H1 (cell line): ENCODE measurements at regions not wholly inside any gene's neighbourhood (a gene's known extent, or its start where the extent isn't known, plus 50 kb on each side); places are given as distances from the start of the nearest gene placed in this dataset.

Experiments
- CTCF ChIA-PET: fragments of 300-600 bp; sonication (Branson Sonifier 250); formaldehyde crosslinking; loops from one replicate; lab custom pipeline; 2021; ENCODE audit not compliant: partially characterized antibody; lab: Charles Lee
- POLR2A ChIA-PET: fragments of 300-600 bp; sonication (Branson Sonifier 250); formaldehyde crosslinking; loops from one replicate; lab custom pipeline; 2021; ENCODE audit warnings: inconsistent platforms; ENCODE audit not compliant: partially characterized antibody; lab: Charles Lee
- DNase-seq, 2 experiments: peaks; one replicate each; pipeline versions ENCODE4 v3.0.0 to v3.0.0-alpha.2; 2010 to 2022; ENCODE audit warnings: low spot score in 2 of 2, low read depth in 1 of 2, mixed read lengths in 1 of 2
- FAIRE-seq: peaks from 2 replicates; lab custom pipeline; 2011; peaks lifted over from hg19 to GRCh38; lab: Jason Lieb, UNC
- H2AFZ ChIP-seq: 2 replicates; pipeline ENCODE4 v1.8.1; 2012; ENCODE audit warnings: low read length, inconsistent platforms
- H2AK5ac ChIP-seq: 2 replicates; pipeline ENCODE4 v1.6.1; 2013; ENCODE audit warnings: low read depth, low read length
- H2BK120ac ChIP-seq: replicated peaks from 2 replicates; pipeline ENCODE3; 2013; ENCODE audit warnings: low read depth, low read length, inconsistent platforms
- H2BK12ac ChIP-seq: 2 replicates; pipeline ENCODE4 v1.6.1; 2013; ENCODE audit warnings: low read depth, low read length
- H2BK15ac ChIP-seq: 2 replicates; pipeline ENCODE4 v1.6.1; 2013; ENCODE audit warnings: low read length
- H2BK20ac ChIP-seq: 2 replicates; pipeline ENCODE4 v1.6.1; 2013; ENCODE audit warnings: low read length
- H2BK5ac ChIP-seq: 2 replicates; pipeline ENCODE4 v1.6.1; 2013; ENCODE audit warnings: low read depth, low read length
- H3K14ac ChIP-seq: 2 replicates; pipeline ENCODE4 v1.6.1; 2013; ENCODE audit warnings: inconsistent platforms; ENCODE audit not compliant: insufficient read length
- H3K18ac ChIP-seq: 2 replicates; pipeline ENCODE4 v1.6.1; 2013; ENCODE audit warnings: low read length; ENCODE audit errors: extremely low read depth
- H3K23ac ChIP-seq: 2 replicates; pipeline ENCODE4 v1.6.1; 2013; ENCODE audit warnings: inconsistent platforms; ENCODE audit not compliant: insufficient read length
- H3K23me2 ChIP-seq: 2 replicates; pipeline ENCODE4 v1.6.1; 2013; ENCODE audit warnings: low read depth, low read length
- H3K27ac ChIP-seq: 2 replicates; pipeline ENCODE4 v1.6.1; 2011; ENCODE audit warnings: low read depth, low read length, inconsistent platforms
- H3K27me3 ChIP-seq, 4 experiments: replicated peaks in 1 of 4; 1 replicate in 1 of 4; 2 replicates in 3 of 4; pipeline versions ENCODE4 v1.6.1 to v1.8.1; 2011 to 2013; ENCODE audit warnings: low read length in 3 of 4, mild to moderate bottlenecking in 3 of 4, inconsistent platforms in 2 of 4, mixed read lengths in 2 of 4, moderate library complexity in 1 of 4; ENCODE audit not compliant: control insufficient read depth in 3 of 4, insufficient read depth in 3 of 4; ENCODE audit errors: extremely low read depth in 1 of 4
- H3K36me3 ChIP-seq, 4 experiments: 2 replicates each; pipeline versions ENCODE4 v1.6.1 to v1.8.1; 2011 to 2013; ENCODE audit warnings: mild to moderate bottlenecking in 4 of 4, low read length in 3 of 4, moderate library complexity in 2 of 4, control low read depth in 1 of 4, inconsistent platforms in 1 of 4; ENCODE audit not compliant: insufficient read depth in 4 of 4, control insufficient read depth in 2 of 4
- H3K4ac ChIP-seq: replicated peaks from 2 replicates; pipeline ENCODE3; 2013; ENCODE audit warnings: low read length, low read depth, mixed read lengths, inconsistent platforms; ENCODE audit not compliant: insufficient read length
- H3K4me1 ChIP-seq, 4 experiments: replicated peaks in 1 of 4; 1 replicate in 1 of 4; 2 replicates in 3 of 4; pipeline versions ENCODE4 v1.6.1 to v1.8.1; 2011 to 2013; ENCODE audit warnings: low read length in 3 of 4, inconsistent platforms in 2 of 4, mixed read lengths in 1 of 4; ENCODE audit not compliant: insufficient read depth in 4 of 4, control insufficient read depth in 3 of 4
- H3K4me2 ChIP-seq, 2 experiments: 2 replicates each; pipeline versions ENCODE4 v1.6.1 to v1.8.1; 2011 to 2013; ENCODE audit warnings: low read depth in 2 of 2, low read length in 2 of 2, control low read depth in 1 of 2, inconsistent platforms in 1 of 2, mild to moderate bottlenecking in 1 of 2; ENCODE audit not compliant: insufficient read depth in 1 of 2
- H3K4me3 ChIP-seq, 4 experiments: fragments of 200-600, 300-600 bp in 1 of 4; sonication (generic), shearing (Covaris generic), sonication (Bioruptor Twin) in 1 of 4; 2 replicates each; pipeline versions ENCODE4 v1.5.1 to v1.8.1; 2011 to 2016; ENCODE audit warnings: low read length in 4 of 4, low read depth in 3 of 4, control low read depth in 2 of 4, inconsistent platforms in 2 of 4, mild to moderate bottlenecking in 2 of 4, mixed read lengths in 1 of 4, moderate library complexity in 1 of 4; ENCODE audit not compliant: insufficient read depth in 2 of 4; ENCODE audit errors: extremely low read depth in 1 of 4
- H3K56ac ChIP-seq: replicated peaks from 2 replicates; pipeline ENCODE3; 2013; ENCODE audit warnings: low read depth, mild to moderate bottlenecking, mixed read lengths, low read length, inconsistent platforms; ENCODE audit not compliant: insufficient read length
- H3K79me1 ChIP-seq: 2 replicates; pipeline ENCODE4 v1.6.1; 2013; ENCODE audit warnings: low read depth, low read length, control low read depth
- H3K79me2 ChIP-seq, 2 experiments: 2 replicates each; pipeline versions ENCODE4 v1.6.1 to v1.8.1; 2012 to 2013; ENCODE audit warnings: low read length in 2 of 2, mild to moderate bottlenecking in 2 of 2, inconsistent platforms in 1 of 2; ENCODE audit not compliant: insufficient read depth in 2 of 2, control insufficient read depth in 1 of 2
- H3K9ac ChIP-seq, 4 experiments: replicated peaks in 1 of 4; 1 replicate in 1 of 4; 2 replicates in 3 of 4; pipeline versions ENCODE4 v1.6.1 to v1.8.1; 2011 to 2013; ENCODE audit warnings: low read depth in 3 of 4, low read length in 3 of 4, control low read depth in 2 of 4, mild to moderate bottlenecking in 2 of 4, moderate library complexity in 2 of 4, inconsistent platforms in 1 of 4; ENCODE audit errors: extremely low read depth in 1 of 4
- H3K9me3 ChIP-seq, 2 experiments: 2 replicates each; pipeline versions ENCODE4 v1.6.1 to v1.8.1; 2012 to 2013; ENCODE audit warnings: mild to moderate bottlenecking in 2 of 2, moderate library complexity in 2 of 2, control low read depth in 1 of 2, inconsistent platforms in 1 of 2, low read depth in 1 of 2, low read length in 1 of 2, mixed read lengths in 1 of 2; ENCODE audit not compliant: insufficient read depth in 2 of 2
- H4K20me1 ChIP-seq, 2 experiments: replicated peaks in 1 of 2; 2 replicates each; pipeline versions ENCODE3 to v1.8.1; 2011 to 2013; ENCODE audit warnings: inconsistent platforms in 2 of 2, low read length in 2 of 2, mild to moderate bottlenecking in 1 of 2; ENCODE audit not compliant: insufficient read depth in 2 of 2, control insufficient read depth in 1 of 2
- H4K5ac ChIP-seq: 2 replicates; pipeline ENCODE4 v1.6.1; 2013; ENCODE audit warnings: low read length, low read depth, mixed read lengths, inconsistent platforms; ENCODE audit not compliant: insufficient read length
- H4K8ac ChIP-seq: 2 replicates; pipeline ENCODE4 v1.8.0; 2013; ENCODE audit warnings: mild to moderate bottlenecking, moderate library complexity, low read length, inconsistent platforms; ENCODE audit not compliant: insufficient read depth; ENCODE audit errors: extremely low read depth
- H4K91ac ChIP-seq: replicated peaks from 2 replicates; pipeline ENCODE3; 2013; ENCODE audit warnings: low read length, mixed read lengths, inconsistent platforms; ENCODE audit not compliant: insufficient read length
- WGBS, 2 experiments: shearing (Covaris generic) in 1 of 2; methylation state at CpG; one replicate each; pipeline versions ENCODE4 v1.1.6 to v1.1.7; 2013 to 2015; ENCODE audit warnings: low lambda C conversion rate in 2 of 2, mixed read lengths in 2 of 2, inconsistent platforms in 1 of 2, low coverage in 1 of 2, missing lambda C conversion rate in 1 of 2; ENCODE audit not compliant: insufficient replicate concordance in 2 of 2, insufficient coverage in 1 of 2, insufficient read length in 1 of 2; ENCODE audit errors: extremely low coverage in 1 of 2, missing lambda C conversion rate in 1 of 2; 5-methylcytosine and 5-hydroxymethylcytosine counted together

DNA sequence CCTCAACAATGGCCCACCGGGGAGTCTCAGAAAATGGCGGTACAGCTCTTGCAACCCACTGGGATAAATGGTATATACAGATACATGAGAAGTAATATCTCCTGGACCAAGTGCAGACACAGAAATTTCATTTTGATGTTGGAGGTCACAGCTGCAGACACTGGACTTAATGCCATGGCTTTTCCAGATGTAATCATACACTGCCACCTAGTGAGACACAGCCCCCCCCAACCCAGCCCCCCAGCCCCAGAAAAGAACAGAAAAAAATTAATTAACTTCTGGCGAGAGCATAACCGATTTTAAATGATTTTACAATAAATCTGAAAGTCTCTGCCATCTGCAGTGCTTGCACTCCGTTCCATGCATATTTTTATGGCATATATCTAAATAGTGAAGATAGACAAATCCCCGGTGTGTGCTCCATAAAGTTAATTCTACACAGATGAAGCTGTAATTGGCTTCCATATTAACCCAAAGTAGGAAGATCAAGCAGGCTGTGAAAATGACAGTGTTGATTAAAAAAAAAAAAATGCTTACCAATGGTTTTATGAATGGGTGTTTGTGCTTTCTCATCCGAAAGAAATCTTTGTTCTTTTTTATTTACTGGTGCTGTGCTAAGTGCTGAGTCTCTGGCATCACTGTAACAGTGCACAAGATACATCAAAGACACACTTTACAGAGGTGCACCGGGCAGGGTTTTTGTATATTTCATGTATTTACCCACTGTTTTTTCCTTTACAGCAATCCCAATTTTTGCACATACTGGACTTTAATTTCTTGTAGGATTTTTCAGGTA, 804.1 kb downstream of the TFAP2A start:
- H3K9me3 ChIP-seq, result no peaks in the 10 kb centered on the region
- no peak overlapping the region for H3K4me3 ChIP-seq
- no peak overlapping the region for H2AK5ac ChIP-seq
- H3K18ac ChIP-seq, result no peak overlapping the region
- H3K4me2 ChIP-seq, result no peak overlapping the region
- CTCF ChIA-PET, result no interaction called here
- no peak overlapping the region for H4K8ac ChIP-seq
- H4K5ac ChIP-seq, result no peak overlapping the region
- no peak for FAIRE-seq
- H3K79me2 ChIP-seq, result no peaks in the 10 kb centered on the region
- H3K27ac ChIP-seq, result no peak overlapping the region
- no peaks in the 10 kb centered on the region for H3K79me1 ChIP-seq
- 94% methylated on average over 8 of the region's 8 CpGs; no CpG with 5 or more reads in 1 of the 2 experiments for whole genome bisulfite sequencing, 2 experiments
- H2BK20ac ChIP-seq, result no peak overlapping the region
- no peaks in the 10 kb centered on the region for H3K23me2 ChIP-seq
- H3K27me3 ChIP-seq, result no peaks in the 10 kb centered on the region
- no peaks in the 10 kb centered on the region for H4K20me1 ChIP-seq
- no peak overlapping the region for H3K23ac ChIP-seq
- DNase-seq, result no peak
- H2AFZ ChIP-seq, result no peak overlapping the region
- H3K56ac ChIP-seq, result no peak overlapping the region
- no peak overlapping the region for H2BK120ac ChIP-seq
- H3K36me3 ChIP-seq, result no peaks in the 10 kb centered on the region
- POLR2A ChIA-PET, result no interaction called here
- no peak overlapping the region for H4K91ac ChIP-seq
- H3K14ac ChIP-seq, result no peak overlapping the region
- no peak overlapping the region for H2BK15ac ChIP-seq
- no peak overlapping the region for H2BK5ac ChIP-seq
- no peak overlapping the region for H2BK12ac ChIP-seq
- no peak overlapping the region for H3K4ac ChIP-seq
- no peak overlapping the region for H3K9ac ChIP-seq
- H3K4me1 ChIP-seq, result 0 out of 7 replicates have a peak, but pooled peaks cover 0 to 3% (median 0%) of the 10 kb centered on the region in 4 experiments
